ENCODE measurements at regions not wholly inside any gene's neighbourhood (a gene's known extent, or its start where the extent isn't known, plus 50 kb on each side); places are given as distances from the start of the nearest gene placed in this dataset.
"Not testable (repeated sequence)": the region's sequence is repeated elsewhere in the genome, so short reads cannot be mapped to it uniquely, and the experiment has no call there.

GRCh38 chr13:62760724-62761123, 1345.1 kb upstream of the PCDH20 start:
- H3K4me2 ChIP-seq = no peak overlapping the region
- H3K27ac ChIP-seq = no peak overlapping the region
- no peaks in the 10 kb centered on the region for H3K36me3 ChIP-seq
- H3K4me1 ChIP-seq = no peaks in the 10 kb centered on the region
- no peaks in the 10 kb centered on the region for H3K27me3 ChIP-seq
- H3K9me3 ChIP-seq = no peaks in the 10 kb centered on the region
- H4K20me1 ChIP-seq = no peaks in the 10 kb centered on the region
- no peak overlapping the region for H3K4me3 ChIP-seq
- H3K9ac ChIP-seq = no peak overlapping the region
- TF ChIP-seq Cebpa-rat (IDR thresholded peaks at IDR 0.05) = no peak

GRCh38 chr13:62747629-62748028, 1332.0 kb upstream of the PCDH20 start:
- Histone ChIP-seq H3K36me3 (no peaks in the 10 kb centered on the region), H3K4me1 (no peaks in the 10 kb centered on the region), H3K27ac (no peak overlapping the region), H3K4me2 (no peak overlapping the region), H3K9ac (no peak overlapping the region), H4K20me1 (no peaks in the 10 kb centered on the region), H3K27me3 (no peaks in the 10 kb centered on the region), H3K9me3 (no peaks in the 10 kb centered on the region; the same call in 1 of the 2 replicates), H3K4me3 (no peak overlapping the region)
- no peak for TF ChIP-seq Cebpa-rat (IDR thresholded peaks at IDR 0.05)

GRCh38 chr13:62747152-62747551, 1331.5 kb upstream of the PCDH20 start:
- Histone ChIP-seq H3K27me3 (no peaks in the 10 kb centered on the region), H3K4me3 (no peak overlapping the region), H3K27ac (no peak overlapping the region), H3K9ac (no peak overlapping the region), H3K36me3 (no peaks in the 10 kb centered on the region), H3K9me3 (no peaks in the 10 kb centered on the region; the same call in 1 of the 2 replicates), H4K20me1 (no peaks in the 10 kb centered on the region), H3K4me1 (no peaks in the 10 kb centered on the region), H3K4me2 (no peak overlapping the region)
- no peak for TF ChIP-seq Cebpa-rat (IDR thresholded peaks at IDR 0.05)

- not testable (repeated sequence) for H3K4me3 ChIP-seq, H3K27ac ChIP-seq, H3K9ac ChIP-seq, H3K27me3 ChIP-seq, H3K4me1 ChIP-seq, H3K36me3 ChIP-seq, H3K4me2 ChIP-seq, H4K20me1 ChIP-seq, H3K9me3 ChIP-seq
Measured at GRCh38 chr13:62729746-62730145, 1314.1 kb upstream of the PCDH20 start.

- no peak for TF ChIP-seq Cebpa-rat (IDR thresholded peaks at IDR 0.05)
- no peak overlapping the region for H3K27ac ChIP-seq
- no peaks in the 10 kb centered on the region for H3K36me3 ChIP-seq
- no peaks in the 10 kb centered on the region for H4K20me1 ChIP-seq
- H3K27me3 ChIP-seq = no peaks in the 10 kb centered on the region
- no peak overlapping the region for H3K4me3 ChIP-seq
- no peak overlapping the region for H3K4me2 ChIP-seq
- no peaks in the 10 kb centered on the region for H3K9me3 ChIP-seq
- H3K4me1 ChIP-seq = no peaks in the 10 kb centered on the region
- no peak overlapping the region for H3K9ac ChIP-seq
Measured at GRCh38 chr13:62721893-62722292, 1306.2 kb upstream of the PCDH20 start.

GRCh38 chr13:62711948-62712347, 1296.3 kb upstream of the PCDH20 start:
- not testable (repeated sequence) for H3K27ac ChIP-seq, H3K36me3 ChIP-seq, H4K20me1 ChIP-seq, H3K27me3 ChIP-seq, H3K4me3 ChIP-seq, H3K9me3 ChIP-seq, H3K4me1 ChIP-seq, H3K9ac ChIP-seq, H3K4me2 ChIP-seq

GRCh38 chr13:62710787-62711186, 1295.1 kb upstream of the PCDH20 start:
- no peaks in the 10 kb centered on the region for H3K4me1 ChIP-seq
- H3K4me3 ChIP-seq = no peak overlapping the region
- H3K9ac ChIP-seq = no peak overlapping the region
- H3K27ac ChIP-seq = no peak overlapping the region
- no peak overlapping the region for H3K4me2 ChIP-seq
- TF ChIP-seq Cebpa-rat (IDR thresholded peaks at IDR 0.05) = no peak
- no peaks in the 10 kb centered on the region for H3K36me3 ChIP-seq
- H3K9me3 ChIP-seq = peaks cover 6% of the 10 kb centered on the region; the same call in 1 of the 2 replicates
- H3K27me3 ChIP-seq = no peaks in the 10 kb centered on the region
- no peaks in the 10 kb centered on the region for H4K20me1 ChIP-seq

GRCh38 chr13:62706048-62706447, 1290.4 kb upstream of the PCDH20 start:
- TF ChIP-seq Cebpa-rat (IDR thresholded peaks at IDR 0.05) = no peak
- Histone ChIP-seq H3K9me3 (no peaks in the 10 kb centered on the region), H3K27me3 (no peaks in the 10 kb centered on the region), H3K4me2 (no peak overlapping the region), H4K20me1 (no peaks in the 10 kb centered on the region), H3K9ac (no peak overlapping the region), H3K4me3 (no peak overlapping the region), H3K36me3 (no peaks in the 10 kb centered on the region), H3K4me1 (no peaks in the 10 kb centered on the region), H3K27ac (no peak overlapping the region)

GRCh38 chr13:62704875-62705274, 1289.2 kb upstream of the PCDH20 start:
- Histone ChIP-seq H3K27ac (no peak overlapping the region), H3K9me3 (no peaks in the 10 kb centered on the region), H3K4me2 (no peak overlapping the region), H4K20me1 (no peaks in the 10 kb centered on the region), H3K27me3 (no peaks in the 10 kb centered on the region), H3K36me3 (no peaks in the 10 kb centered on the region), H3K4me3 (no peak overlapping the region), H3K4me1 (no peaks in the 10 kb centered on the region), H3K9ac (no peak overlapping the region)
- TF ChIP-seq Cebpa-rat (IDR thresholded peaks at IDR 0.05) = no peak

- no peaks in the 10 kb centered on the region for H3K9me3 ChIP-seq
- no peak for TF ChIP-seq Cebpa-rat (IDR thresholded peaks at IDR 0.05)
- no peaks in the 10 kb centered on the region for H3K27me3 ChIP-seq
- H3K9ac ChIP-seq = no peak overlapping the region
- H3K4me1 ChIP-seq = no peaks in the 10 kb centered on the region
- H3K36me3 ChIP-seq = no peaks in the 10 kb centered on the region
- no peak overlapping the region for H3K4me3 ChIP-seq
- H3K27ac ChIP-seq = no peak overlapping the region
- H3K4me2 ChIP-seq = no peak overlapping the region
- no peaks in the 10 kb centered on the region for H4K20me1 ChIP-seq
Measured at GRCh38 chr13:62702502-62702901, 1286.9 kb upstream of the PCDH20 start.

- Histone ChIP-seq H3K9ac (no peak overlapping the region), H3K27me3 (no peaks in the 10 kb centered on the region), H3K4me2 (no peak overlapping the region), H3K36me3 (no peaks in the 10 kb centered on the region), H3K27ac (no peak overlapping the region), H3K9me3 (no peaks in the 10 kb centered on the region), H4K20me1 (no peaks in the 10 kb centered on the region), H3K4me3 (no peak overlapping the region), H3K4me1 (no peaks in the 10 kb centered on the region)
- no peak for TF ChIP-seq Cebpa-rat (IDR thresholded peaks at IDR 0.05)
Measured at GRCh38 chr13:62697701-62698100, 1282.1 kb upstream of the PCDH20 start.

All from BLaER1 (cell line).